VCaP (cell line): ENCODE measurements at regions not wholly inside any gene's neighbourhood (a gene's known extent, or its start where the extent isn't known, plus 50 kb on each side); places are given as distances from the start of the nearest gene placed in this dataset.
"Not testable (repeated sequence)": the region's sequence is repeated elsewhere in the genome, so short reads cannot be mapped to it uniquely, and the experiment has no call there.

Experiments used
- H3K27ac ChIP-seq: fragments of 450-650 bp; 2 replicates; pipeline ENCODE4 v1.5.1; 2017
- TF ChIP-seq, protein P1 (sequence below): fragments of 450-650 bp; conservative IDR thresholded peaks from 2 replicates; pipeline ENCODE4 v1.5.1; 2017; ENCODE audit warnings: mild to moderate bottlenecking, moderate library complexity

DNA sequence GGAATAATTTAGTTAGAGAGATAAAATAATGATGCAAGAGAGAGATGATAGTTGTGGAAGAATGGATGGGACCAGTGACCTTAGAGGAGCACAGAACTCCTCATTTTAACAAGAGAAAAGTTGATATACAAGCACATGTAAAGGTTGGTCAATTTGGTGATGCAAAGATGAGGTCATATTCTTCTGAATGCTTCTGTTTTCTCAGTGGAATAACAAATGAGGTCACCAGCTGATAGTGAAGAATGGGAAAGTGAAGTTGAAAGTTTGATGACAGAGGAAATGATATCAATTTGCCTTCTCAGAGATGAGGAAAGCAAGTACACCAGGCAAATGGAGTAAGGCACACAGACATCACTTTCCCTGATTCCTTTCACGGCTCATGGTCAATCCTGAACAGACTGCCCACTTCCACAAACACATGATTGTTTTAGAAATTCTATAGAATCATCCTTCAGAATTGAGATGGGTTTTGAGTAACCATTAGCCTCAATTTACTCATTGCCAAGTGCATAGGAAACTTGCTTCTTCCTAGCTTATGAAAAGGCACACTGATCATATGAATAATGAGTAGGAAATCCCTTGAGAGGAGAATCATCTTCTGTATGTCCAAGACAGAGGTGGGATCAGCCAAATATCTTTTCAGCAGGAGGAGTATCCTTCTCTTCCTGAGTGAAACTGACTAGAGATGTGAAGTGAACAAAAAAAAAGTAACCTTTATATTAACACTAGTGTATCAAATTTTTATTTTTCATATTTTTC is 82.4 kb upstream of the TCF21 start:
- H3K27ac ChIP-seq, result no peak overlapping the region
- TF ChIP-seq, protein P1, sequence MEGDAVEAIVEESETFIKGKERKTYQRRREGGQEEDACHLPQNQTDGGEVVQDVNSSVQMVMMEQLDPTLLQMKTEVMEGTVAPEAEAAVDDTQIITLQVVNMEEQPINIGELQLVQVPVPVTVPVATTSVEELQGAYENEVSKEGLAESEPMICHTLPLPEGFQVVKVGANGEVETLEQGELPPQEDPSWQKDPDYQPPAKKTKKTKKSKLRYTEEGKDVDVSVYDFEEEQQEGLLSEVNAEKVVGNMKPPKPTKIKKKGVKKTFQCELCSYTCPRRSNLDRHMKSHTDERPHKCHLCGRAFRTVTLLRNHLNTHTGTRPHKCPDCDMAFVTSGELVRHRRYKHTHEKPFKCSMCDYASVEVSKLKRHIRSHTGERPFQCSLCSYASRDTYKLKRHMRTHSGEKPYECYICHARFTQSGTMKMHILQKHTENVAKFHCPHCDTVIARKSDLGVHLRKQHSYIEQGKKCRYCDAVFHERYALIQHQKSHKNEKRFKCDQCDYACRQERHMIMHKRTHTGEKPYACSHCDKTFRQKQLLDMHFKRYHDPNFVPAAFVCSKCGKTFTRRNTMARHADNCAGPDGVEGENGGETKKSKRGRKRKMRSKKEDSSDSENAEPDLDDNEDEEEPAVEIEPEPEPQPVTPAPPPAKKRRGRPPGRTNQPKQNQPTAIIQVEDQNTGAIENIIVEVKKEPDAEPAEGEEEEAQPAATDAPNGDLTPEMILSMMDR, result no peak

DNA sequence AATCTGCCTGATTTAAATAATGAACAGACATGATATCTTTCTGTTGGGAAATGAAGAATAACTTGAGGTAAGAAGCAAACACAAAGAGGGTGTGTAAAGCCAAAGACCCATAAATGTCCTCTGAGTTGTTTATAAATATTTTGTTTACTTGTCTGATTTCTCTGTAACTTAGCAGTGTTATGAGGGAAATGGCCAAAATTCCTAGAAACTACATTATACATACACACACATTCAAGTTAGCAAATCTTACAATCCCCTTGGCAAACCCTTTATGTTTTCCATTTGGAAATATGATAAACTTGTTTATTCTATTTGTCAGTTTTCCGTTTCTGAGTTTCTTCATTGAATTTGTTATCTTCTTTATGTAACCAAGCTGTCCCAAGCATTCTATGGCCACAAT is 81.4 kb upstream of the TCF21 start:
- no peak overlapping the region for H3K27ac ChIP-seq
- TF ChIP-seq, protein P1, result no peak

DNA sequence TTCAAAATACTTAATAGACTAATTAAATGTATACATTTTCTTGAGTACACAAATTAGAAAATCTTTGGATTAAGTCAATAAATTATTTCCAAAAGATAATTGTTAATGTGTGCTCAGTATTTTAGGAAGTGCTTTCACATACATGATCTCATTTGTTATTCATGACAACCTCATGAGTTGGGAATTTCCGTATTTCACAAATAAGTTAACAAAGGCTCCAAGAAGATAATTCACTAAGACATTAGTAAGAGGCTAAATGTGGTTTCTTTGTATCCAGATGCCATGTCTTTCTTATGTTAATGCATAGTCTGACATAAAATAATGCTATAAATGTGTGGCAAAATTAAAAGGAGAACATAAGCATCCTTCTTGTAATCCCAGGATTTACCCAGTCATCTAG is 79.5 kb upstream of the TCF21 start:
- TF ChIP-seq, protein P1, result no peak

DNA sequence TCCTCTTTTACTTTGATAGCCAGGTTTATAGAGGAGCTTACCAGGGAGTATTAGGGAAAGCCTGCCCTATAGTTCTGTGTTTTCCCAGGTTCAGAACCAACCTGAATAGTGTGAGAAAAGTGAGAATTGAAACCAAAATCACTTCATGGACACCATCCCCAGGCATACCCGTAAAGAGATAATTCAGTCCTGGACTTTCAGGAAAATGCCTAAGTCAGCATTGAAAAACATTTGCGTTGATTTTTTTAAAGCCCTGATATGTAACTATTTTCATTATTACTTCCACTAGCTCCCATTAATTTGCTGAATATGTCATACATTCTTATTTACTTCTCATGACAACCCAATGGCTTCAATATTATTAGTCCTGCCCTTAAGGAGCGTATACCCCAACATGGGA is 77.4 kb upstream of the TCF21 start:
- TF ChIP-seq, protein P1, result no peak

More for the DNA sequence above, 79.5 kb upstream of the TCF21 start:
- no peak overlapping the region for H3K27ac ChIP-seq

DNA sequence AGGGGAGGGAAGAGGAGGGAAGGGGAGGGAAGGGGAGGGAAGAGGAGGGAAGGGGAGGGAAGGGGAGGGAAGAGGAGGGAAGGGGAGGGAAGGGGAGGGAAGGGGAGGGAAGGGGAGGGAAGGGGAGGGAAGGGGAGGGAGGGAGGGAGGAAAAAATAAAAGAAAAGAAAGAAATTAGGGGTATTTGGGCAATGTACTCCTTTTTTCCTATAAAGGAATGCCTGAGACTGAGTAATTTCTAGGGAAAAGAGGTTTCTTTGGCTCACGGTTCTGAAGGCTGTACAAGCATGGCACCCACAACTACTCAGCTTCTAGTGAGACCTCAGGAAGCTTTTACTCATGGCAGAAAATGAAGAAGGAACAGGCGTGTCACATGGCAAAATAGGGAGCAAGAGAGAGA is 76.5 kb upstream of the TCF21 start:
- H3K27ac ChIP-seq, result not testable (repeated sequence)

More for the DNA sequence above, 77.4 kb upstream of the TCF21 start:
- H3K27ac ChIP-seq, result no peak overlapping the region

DNA sequence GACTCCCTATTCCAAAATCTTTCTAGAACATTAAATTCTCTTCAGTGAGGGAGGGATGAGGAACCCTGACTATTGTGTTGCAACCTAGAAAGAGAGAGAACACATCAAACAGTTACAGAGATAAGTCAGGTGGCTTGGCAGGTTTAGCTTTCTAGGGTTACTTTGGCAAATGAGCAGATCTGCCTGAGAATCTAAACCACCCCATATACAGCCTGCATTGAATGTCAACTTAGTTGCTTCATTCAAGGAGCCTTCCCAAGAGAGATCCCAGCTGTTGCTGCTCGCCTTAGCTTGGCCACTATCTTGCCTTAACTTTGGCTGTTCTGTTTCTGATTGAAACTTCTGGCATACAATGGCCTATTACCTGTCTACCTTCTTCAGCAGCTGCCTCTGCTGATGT is 74.7 kb upstream of the TCF21 start:
- TF ChIP-seq, protein P1, result no peak
- H3K27ac ChIP-seq, result no peak overlapping the region

DNA sequence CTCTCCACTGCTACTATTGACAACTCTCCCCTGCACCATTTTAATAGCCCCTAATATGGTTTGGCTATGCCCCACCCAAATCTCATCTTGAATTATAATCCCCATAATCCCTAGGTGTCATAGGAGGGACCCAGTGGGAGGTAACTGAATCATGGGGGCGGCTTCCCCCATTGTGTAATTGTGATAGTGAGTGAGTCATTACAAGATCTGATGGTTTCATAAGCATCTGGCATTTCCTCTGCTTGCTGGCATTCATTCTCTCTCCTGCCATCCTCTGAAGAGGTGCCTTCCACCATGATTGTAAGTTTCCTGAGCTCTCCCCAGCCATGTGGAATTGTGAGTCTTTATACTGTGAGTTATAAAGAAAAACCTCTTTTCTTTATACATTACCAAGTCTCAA is 74.1 kb upstream of the TCF21 start:
- H3K27ac ChIP-seq, result no peak overlapping the region
- TF ChIP-seq, protein P1, result no peak

DNA sequence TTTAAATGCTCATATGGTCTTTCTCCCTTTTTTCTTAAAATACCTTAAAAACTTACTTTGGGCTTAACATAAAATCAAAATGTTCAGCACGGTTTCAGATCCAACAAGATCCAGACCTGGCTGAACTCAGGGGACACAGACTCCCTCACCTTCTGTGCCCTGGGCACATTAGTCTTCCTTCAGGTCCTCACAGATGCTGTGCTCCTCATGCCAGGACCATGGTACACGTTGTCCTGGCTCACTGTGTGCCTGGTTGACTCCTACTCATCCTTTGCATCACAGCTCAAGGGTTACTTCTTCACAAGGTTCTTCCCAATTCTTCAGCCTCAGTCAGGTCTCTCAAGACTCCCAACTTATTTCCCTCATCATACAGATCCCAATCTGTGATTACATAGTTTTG is 73.6 kb upstream of the TCF21 start:
- TF ChIP-seq, protein P1, result no peak
- no peak overlapping the region for H3K27ac ChIP-seq
